B cell (primary cell): ENCODE measurements at regions not wholly inside any gene's neighbourhood (a gene's known extent, or its start where the extent isn't known, plus 50 kb on each side); places are given as distances from the start of the nearest gene placed in this dataset.
"Not testable (repeated sequence)": the region's sequence is repeated elsewhere in the genome, so short reads cannot be mapped to it uniquely, and the experiment has no call there.

Experiments used
- ATAC-seq: fragments of 200-7000 bp; cut with Tn5 transposase; one replicate; pipeline ENCODE4 v1.10.0; 2021; ENCODE audit warnings: low read depth, mild to moderate bottlenecking, moderate number of reproducible peaks, moderate library complexity
- CTCF ChIA-PET: fragments of 350-600 bp; sonication (Branson Sonifier 250); formaldehyde crosslinking; loops from one replicate; lab custom pipeline; 2021; ENCODE audit warnings: antibody characterized with exemption, inconsistent platforms; lab: Charles Lee
- POLR2A ChIA-PET: fragments of 350-600 bp; sonication (Branson Sonifier 250); formaldehyde crosslinking; loops from one replicate; lab custom pipeline; 2021; ENCODE audit warnings: antibody characterized with exemption; lab: Charles Lee
- DNase-seq: peaks from one replicate; pipeline ENCODE4 v3.0.0; 2013
- H2AFZ ChIP-seq: 2 replicates; pipeline ENCODE4 v1.6.1; 2012; ENCODE audit warnings: mild to moderate bottlenecking, low read depth, low read length; ENCODE audit not compliant: insufficient read depth, poor library complexity, severe bottlenecking
- H3K27ac ChIP-seq, 2 donors: 1 replicate in 1 of 2; 2 replicates in 1 of 2; pipeline ENCODE4 v1.5.1; 2012 to 2013; ENCODE audit warnings: low read length in 2 of 2, mild to moderate bottlenecking in 2 of 2, moderate library complexity in 1 of 2
- H3K27me3 ChIP-seq, 4 experiments: fragments of 200-600 bp in 1 of 4; sonication (generic) in 1 of 4; replicated peaks in 1 of 4; 1 replicate in 2 of 4; 2 replicates in 2 of 4; pipeline versions ENCODE4 v1.6.1 to v1.7.0; 2013 to 2016; ENCODE audit warnings: low read length in 3 of 4, mild to moderate bottlenecking in 2 of 4, mixed read lengths in 1 of 4, moderate library complexity in 1 of 4; ENCODE audit not compliant: insufficient read depth in 4 of 4, control insufficient read depth in 3 of 4; ENCODE audit errors: control extremely low read depth in 1 of 4
- H3K36me3 ChIP-seq, 2 experiments: replicated peaks in 1 of 2; 1 replicate in 1 of 2; 2 replicates in 1 of 2; pipeline versions ENCODE4 v1.6.1 to v1.7.1; 2013; ENCODE audit warnings: low read length in 1 of 2; ENCODE audit not compliant: insufficient read depth in 2 of 2, control insufficient read depth in 1 of 2; ENCODE audit errors: control extremely low read depth in 1 of 2, extremely low read depth in 1 of 2
- H3K4me1 ChIP-seq, 2 donors: fragments of 200-600 bp in 1 of 2; sonication (generic) in 1 of 2; 1 replicate in 1 of 2; 2 replicates in 1 of 2; pipeline versions ENCODE4 v1.5.1 to v1.6.1; 2013 to 2017; ENCODE audit warnings: low read length in 2 of 2; ENCODE audit not compliant: control insufficient read depth in 2 of 2, insufficient read depth in 2 of 2
- H3K4me2 ChIP-seq: replicated peaks from 2 replicates; pipeline ENCODE3; 2012; ENCODE audit warnings: mild to moderate bottlenecking, low read depth, low read length; ENCODE audit not compliant: poor library complexity, severe bottlenecking
- H3K4me3 ChIP-seq, 5 experiments: fragments of 200-600 bp in 1 of 5; sonication (generic) in 1 of 5; 1 replicate in 3 of 5; 2 replicates in 2 of 5; pipeline versions ENCODE4 v1.5.1 to v1.7.0; 2011 to 2016; ENCODE audit warnings: low read length in 4 of 5, mild to moderate bottlenecking in 4 of 5, low read depth in 2 of 5, control low read depth in 1 of 5, moderate library complexity in 1 of 5; ENCODE audit not compliant: insufficient read depth in 1 of 5; ENCODE audit errors: control extremely low read depth in 1 of 5, extremely low read depth in 1 of 5
- H3K79me2 ChIP-seq: fragments of 200-600 bp; sonication (generic); one replicate; pipeline ENCODE4 v1.6.0; 2016; ENCODE audit warnings: low read length; ENCODE audit not compliant: control insufficient read depth, insufficient read depth
- H3K9ac ChIP-seq: fragments of 200-600 bp; sonication (generic); 2 replicates; pipeline ENCODE4 v1.6.1; 2017; ENCODE audit warnings: mild to moderate bottlenecking, low read length, moderate library complexity
- H3K9me3 ChIP-seq, 3 donors: one replicate each; pipeline versions ENCODE4 v1.6.1 to v1.7.1; 2013; ENCODE audit warnings: low read length in 2 of 3; ENCODE audit not compliant: control insufficient read depth in 2 of 3, insufficient read depth in 1 of 3; ENCODE audit errors: control extremely low read depth in 1 of 3
- H4K20me1 ChIP-seq: 2 replicates; pipeline ENCODE4 v1.6.0; 2012; ENCODE audit warnings: mild to moderate bottlenecking, low read length; ENCODE audit not compliant: insufficient read depth, control insufficient read depth, poor library complexity, severe bottlenecking
- H3K27ac Mint-ChIP-seq: one replicate; pipeline ENCODE4 v1.8.0; 2021; ENCODE audit warnings: mixed read lengths
- H3K27me3 Mint-ChIP-seq: one replicate; pipeline ENCODE4 v1.8.0; 2021; ENCODE audit warnings: mixed read lengths
- H3K4me1 Mint-ChIP-seq: one replicate; pipeline ENCODE4 v1.8.0; 2021; ENCODE audit warnings: mixed read lengths
- H3K4me3 Mint-ChIP-seq: one replicate; pipeline ENCODE4 v1.8.0; 2021; ENCODE audit warnings: mixed read lengths
- H3K9me3 Mint-ChIP-seq: one replicate; pipeline ENCODE4 v1.8.0; 2022; ENCODE audit warnings: mixed read lengths; ENCODE audit not compliant: insufficient read depth
- CTCF ChIP-seq: fragments of 200-600 bp; IDR thresholded peaks from one replicate; pipeline ENCODE4 v1.8.0; 2022; ENCODE audit warnings: antibody characterized with exemption, mild to moderate bottlenecking
- EZH2 ChIP-seq: IDR thresholded peaks from 2 replicates; pipeline ENCODE4 v1.6.1; 2012; ENCODE audit warnings: borderline replicate concordance, low read depth, mild to moderate bottlenecking, moderate library complexity, low read length; ENCODE audit not compliant: insufficient read depth, poor library complexity, severe bottlenecking
- WGBS: methylation state at CpG from one replicate; pipeline ENCODE4 v1.1.5; 2013; ENCODE audit warnings: missing lambda C conversion rate; ENCODE audit not compliant: insufficient coverage; 5-methylcytosine and 5-hydroxymethylcytosine counted together
- intact Hi-C: fragments of 100-400 bp; cut with micrococcal nuclease; formaldehyde crosslinking; loops from one replicate; pipeline ENCODE4 v1.10.0; 2022

GRCh38 chr7:113504691-113505090, 386.3 kb upstream of the SMIM30 start:
- no peak for TF ChIP-seq EZH2
- no peak for TF ChIP-seq CTCF
- intact Hi-C loops: no loop called here

GRCh38 chr7:113504142-113504541, 385.8 kb upstream of the SMIM30 start:
- Histone ChIP-seq H3K79me2 (no peaks in the 10 kb centered on the region), H3K27ac (no peak overlapping the region), H3K36me3 (no peaks in the 10 kb centered on the region), H3K4me3 (no peak overlapping the region), H3K9me3 (no peaks in the 10 kb centered on the region), H3K4me1 (no peaks in the 10 kb centered on the region), H2AFZ (no peak overlapping the region), H3K9ac (no peak overlapping the region), H3K4me2 (no peak overlapping the region), H4K20me1 (no peaks in the 10 kb centered on the region), H3K27me3 (no peaks in the 10 kb centered on the region)
- intact Hi-C loops: no loop called here
- Mint-ChIP-seq H3K4me3 (no peak overlapping the region), H3K27ac (no peak overlapping the region), H3K27me3 (no peaks in the 10 kb centered on the region), H3K4me1 (no peaks in the 10 kb centered on the region), H3K9me3 (peaks cover 5% of the 10 kb centered on the region)
- no peak for ATAC-seq
- no peak for TF ChIP-seq EZH2
- no peak for TF ChIP-seq CTCF
- ChIA-PET POLR2A (no interaction called here), CTCF (no interaction called here)
- no peak for DNase-seq

More at GRCh38 chr7:113504691-113505090, 386.3 kb upstream of the SMIM30 start:
- H3K9me3 ChIP-seq: no peaks in the 10 kb centered on the region
- H3K9ac ChIP-seq: no peak overlapping the region
- H4K20me1 ChIP-seq: no peaks in the 10 kb centered on the region
- H3K36me3 ChIP-seq: no peaks in the 10 kb centered on the region
- Mint-ChIP-seq H3K4me3 (no peak overlapping the region), H3K9me3 (peaks cover 5% of the 10 kb centered on the region), H3K4me1 (no peaks in the 10 kb centered on the region), H3K27me3 (no peaks in the 10 kb centered on the region), H3K27ac (no peak overlapping the region)
- no peak overlapping the region for H3K27ac ChIP-seq
- DNase-seq (no peak), ATAC-seq (no peak)
- POLR2A ChIA-PET: no interaction called here
- no peak overlapping the region for H2AFZ ChIP-seq
- WGBS: 100% methylated on average over 1 of the region's 3 CpGs
- H3K4me1 ChIP-seq: no peaks in the 10 kb centered on the region
- no peak overlapping the region for H3K4me3 ChIP-seq
- CTCF ChIA-PET: no interaction called here
- no peak overlapping the region for H3K4me2 ChIP-seq
- no peaks in the 10 kb centered on the region for H3K79me2 ChIP-seq
- no peaks in the 10 kb centered on the region for H3K27me3 ChIP-seq

DNA sequence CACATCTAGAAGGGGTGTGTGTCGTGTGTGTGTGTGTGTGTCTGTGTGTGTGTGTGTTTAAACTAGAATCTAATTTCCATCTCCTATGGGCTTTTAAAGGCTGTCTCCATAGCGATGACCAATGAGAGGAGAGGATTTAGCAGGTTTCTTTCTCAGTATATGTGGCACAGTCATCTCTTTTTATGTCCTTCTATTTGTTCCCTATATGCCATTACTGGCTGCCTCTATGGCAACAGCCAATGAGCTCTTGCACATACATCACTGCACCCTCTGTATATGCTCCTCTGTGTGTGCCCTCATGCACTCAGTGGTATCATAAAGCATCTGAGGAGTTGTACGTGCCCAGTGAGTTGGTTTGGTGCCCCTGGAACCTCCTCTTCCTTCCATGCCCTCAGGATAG, 378.2 kb upstream of the SMIM30 start:
- POLR2A ChIA-PET, H3K9ac ChIP-seq, ATAC-seq, H3K36me3 ChIP-seq, H3K27me3 Mint-ChIP-seq, H2AFZ ChIP-seq, H3K79me2 ChIP-seq, H3K4me1 ChIP-seq, H3K4me3 Mint-ChIP-seq, DNase-seq, H3K27ac ChIP-seq, H3K27me3 ChIP-seq, CTCF ChIA-PET, H3K4me3 ChIP-seq, H3K4me2 ChIP-seq, H3K27ac Mint-ChIP-seq, H4K20me1 ChIP-seq, H3K9me3 ChIP-seq, H3K9me3 Mint-ChIP-seq, intact Hi-C loops, H3K4me1 Mint-ChIP-seq: not testable (repeated sequence)
- no CpG with 5 or more reads among the region's 3 CpGs for WGBS
